ENCODE measurements at regions not wholly inside any gene's neighbourhood (a gene's known extent, or its start where the extent isn't known, plus 50 kb on each side); places are given as distances from the start of the nearest gene placed in this dataset.

GRCh38 chr12:127438512-127439244, 828.3 kb upstream of the TMEM132C start:
- no peak for TF ChIP-seq CTCF (IDR thresholded peaks at IDR 0.05 in 8 of 11, conservative IDR thresholded peaks at IDR 0.05 in 3 of 11)
- no peak for TF ChIP-seq POLR2AphosphoS5 (IDR thresholded peaks at IDR 0.05)
- no peak for TF ChIP-seq POLR2A (IDR thresholded peaks at IDR 0.05)
